B cell (primary cell): ENCODE measurements at regions not wholly inside any gene's neighbourhood (a gene's known extent, or its start where the extent isn't known, plus 50 kb on each side); places are given as distances from the start of the nearest gene placed in this dataset.
"Not testable (repeated sequence)": the region's sequence is repeated elsewhere in the genome, so short reads cannot be mapped to it uniquely, and the experiment has no call there.

ENCODE experiments used
- EZH2 ChIP-seq: IDR thresholded peaks from 2 replicates; pipeline ENCODE4 v1.6.1; 2012; ENCODE audit warnings: borderline replicate concordance, low read depth, mild to moderate bottlenecking, moderate library complexity, low read length; ENCODE audit not compliant: insufficient read depth, poor library complexity, severe bottlenecking
- TF ChIP-seq, protein P1 (sequence below): fragments of 200-600 bp; IDR thresholded peaks from one replicate; pipeline ENCODE4 v1.8.0; 2022; ENCODE audit warnings: antibody characterized with exemption, mild to moderate bottlenecking

DNA sequence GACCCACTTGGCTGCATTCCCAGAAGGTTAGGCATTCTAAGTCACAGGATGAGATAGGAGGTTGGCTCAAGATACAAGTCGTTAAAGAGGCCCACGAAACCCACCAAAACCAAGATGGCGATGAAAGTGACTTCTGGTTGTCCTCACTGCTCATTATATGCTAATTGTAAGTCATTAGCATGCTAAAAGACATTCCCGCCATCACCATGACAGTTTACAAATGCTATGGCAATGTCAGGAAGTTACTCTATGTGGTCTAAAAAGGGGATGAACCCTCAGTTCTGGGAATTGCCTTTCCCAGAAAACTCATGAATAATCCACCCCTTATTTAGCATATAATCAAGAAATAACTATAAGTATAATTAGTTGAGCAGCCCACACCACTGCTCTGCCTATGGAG, 715.7 kb upstream of the TMPRSS15 start:
- TF ChIP-seq, protein P1, sequence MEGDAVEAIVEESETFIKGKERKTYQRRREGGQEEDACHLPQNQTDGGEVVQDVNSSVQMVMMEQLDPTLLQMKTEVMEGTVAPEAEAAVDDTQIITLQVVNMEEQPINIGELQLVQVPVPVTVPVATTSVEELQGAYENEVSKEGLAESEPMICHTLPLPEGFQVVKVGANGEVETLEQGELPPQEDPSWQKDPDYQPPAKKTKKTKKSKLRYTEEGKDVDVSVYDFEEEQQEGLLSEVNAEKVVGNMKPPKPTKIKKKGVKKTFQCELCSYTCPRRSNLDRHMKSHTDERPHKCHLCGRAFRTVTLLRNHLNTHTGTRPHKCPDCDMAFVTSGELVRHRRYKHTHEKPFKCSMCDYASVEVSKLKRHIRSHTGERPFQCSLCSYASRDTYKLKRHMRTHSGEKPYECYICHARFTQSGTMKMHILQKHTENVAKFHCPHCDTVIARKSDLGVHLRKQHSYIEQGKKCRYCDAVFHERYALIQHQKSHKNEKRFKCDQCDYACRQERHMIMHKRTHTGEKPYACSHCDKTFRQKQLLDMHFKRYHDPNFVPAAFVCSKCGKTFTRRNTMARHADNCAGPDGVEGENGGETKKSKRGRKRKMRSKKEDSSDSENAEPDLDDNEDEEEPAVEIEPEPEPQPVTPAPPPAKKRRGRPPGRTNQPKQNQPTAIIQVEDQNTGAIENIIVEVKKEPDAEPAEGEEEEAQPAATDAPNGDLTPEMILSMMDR = not testable (repeated sequence)
- TF ChIP-seq EZH2 = not testable (repeated sequence)
